ENCODE measurements at regions not wholly inside any gene's neighbourhood (a gene's known extent, or its start where the extent isn't known, plus 50 kb on each side); places are given as distances from the start of the nearest gene placed in this dataset.

- TF ChIP-seq CTCF (IDR thresholded peaks at IDR 0.05; ENCODE audit: low read length): no peak
- no peak for TF ChIP-seq EZH2 (IDR thresholded peaks at IDR 0.05; ENCODE audit: borderline replicate concordance, low read length)
Observed at GRCh38 chr9:7240569-7241311, 483.0 kb downstream of the KDM4C start.
